Aorta (tissue), 5 donors: ENCODE measurements at regions not wholly inside any gene's neighbourhood (a gene's known extent, or its start where the extent isn't known, plus 50 kb on each side); places are given as distances from the start of the nearest gene placed in this dataset.
A peak's percentile ranks its signal among the peaks of the same experiment; 100 is the strongest.
"Not testable (repeated sequence)": the region's sequence is repeated elsewhere in the genome, so short reads cannot be mapped to it uniquely, and the experiment has no call there.

ENCODE experiments used
- ATAC-seq: fragments of 200-7000 bp; cut with Tn5 transposase; one replicate; pipeline ENCODE4 v1.9.1; 2022; ENCODE audit warnings: moderate library complexity; ENCODE audit not compliant: low FRiP score
- DNase-seq, 2 donors: peaks; one replicate each; pipeline ENCODE4 v3.0.0-alpha.2; 2020
- H3K27ac ChIP-seq, 2 donors: one replicate each; pipeline ENCODE4 v1.5.1; 2013; ENCODE audit warnings: low read length in 2 of 2, mild to moderate bottlenecking in 2 of 2, moderate library complexity in 2 of 2, control low read depth in 1 of 2, inconsistent platforms in 1 of 2, low read depth in 1 of 2
- H3K27me3 ChIP-seq, 2 donors: one replicate each; pipeline ENCODE4 v1.6.1; 2013; ENCODE audit warnings: control low read depth in 1 of 2, low read length in 1 of 2, mild to moderate bottlenecking in 1 of 2, moderate library complexity in 1 of 2; ENCODE audit not compliant: insufficient read depth in 2 of 2, control insufficient read depth in 1 of 2
- H3K36me3 ChIP-seq, 2 donors: one replicate each; pipeline ENCODE4 v1.6.1; 2013; ENCODE audit warnings: control low read depth in 1 of 2, low read length in 1 of 2, mild to moderate bottlenecking in 1 of 2; ENCODE audit not compliant: insufficient read depth in 2 of 2, control insufficient read depth in 1 of 2
- H3K4me1 ChIP-seq, 2 donors: one replicate each; pipeline ENCODE4 v1.6.1; 2013; ENCODE audit warnings: low read length in 2 of 2, control low read depth in 1 of 2, mild to moderate bottlenecking in 1 of 2, moderate library complexity in 1 of 2; ENCODE audit not compliant: insufficient read depth in 2 of 2, control insufficient read depth in 1 of 2
- H3K4me3 ChIP-seq, 2 donors: one replicate each; pipeline ENCODE4 v1.5.1; 2013; ENCODE audit warnings: low read length in 2 of 2, control low read depth in 1 of 2, mild to moderate bottlenecking in 1 of 2
- H3K9me3 ChIP-seq: one replicate; pipeline ENCODE4 v1.6.1; 2013; ENCODE audit warnings: mild to moderate bottlenecking, low read length; ENCODE audit not compliant: control insufficient read depth
- WGBS, 2 donors: extraction: QIAGEN DNeasy Blood & Tissue Kit; methylation state at CpG; one replicate each; pipeline ENCODE4 v1.1.7; 2013; 5-methylcytosine and 5-hydroxymethylcytosine counted together
- intact Hi-C, 2 donors: fragments of 100-400 bp; cut with DNase I; formaldehyde crosslinking; loops; one replicate each; pipeline versions ENCODE4 v1.14.2 to v1.15.0; 2022
- donor health status: healthy with polysubstance abuse.
- donor health status: Bipolar disorder and iron deficiency.
- donor health status: DM: no; HTN: no; CAD: no.
- donor health status: DM: no; HTN: no; CAD: no.
- donor health status: DM: yes; HTN: yes; CAD: no.

- DNase-seq (no peak), ATAC-seq (no peak)
- H3K9me3 ChIP-seq, result no peaks in the 10 kb centered on the region
- H3K4me3 ChIP-seq, result no peak overlapping the region
- no peak overlapping the region for H3K27ac ChIP-seq
- intact Hi-C loops, result no loop called here
- no peaks in the 10 kb centered on the region for H3K36me3 ChIP-seq
- no peaks in the 10 kb centered on the region for H3K27me3 ChIP-seq
- WGBS, 2 donors, result 49 to 66% methylated on average over 2 of the region's 2 CpGs
- no peaks in the 10 kb centered on the region for H3K4me1 ChIP-seq
These were observed 370.3 kb upstream of the FGF16 start for GRCh38 chrX:77076896-77077295.

GRCh38 chrX:77081237-77081636 is 366.0 kb upstream of the FGF16 start:
- intact Hi-C loops, H3K4me1 ChIP-seq, H3K36me3 ChIP-seq, H3K9me3 ChIP-seq, H3K27ac ChIP-seq, H3K27me3 ChIP-seq, ATAC-seq, H3K4me3 ChIP-seq, DNase-seq: not testable (repeated sequence)
- WGBS, 2 donors, result 84 to 95% methylated on average over 3 of the region's 3 CpGs

- 73 to 93% methylated on average over 4 of the region's 4 CpGs for WGBS, 2 donors
- DNase-seq (no peak), ATAC-seq (no peak)
- H3K27me3 ChIP-seq, result no peaks in the 10 kb centered on the region
- no peaks in the 10 kb centered on the region for H3K9me3 ChIP-seq
- no peak overlapping the region for H3K27ac ChIP-seq
- peaks cover 0 to 1% of the 10 kb centered on the region in 2 donors for H3K4me1 ChIP-seq
- no peaks in the 10 kb centered on the region for H3K36me3 ChIP-seq
- intact Hi-C loops, result loop anchor here in 1 of 2 donors (5.0 kb wide), 1 partner anchor 68 kb away; no protein-coding TSS in a partner anchor
- no peak overlapping the region for H3K4me3 ChIP-seq
These were observed 361.8 kb upstream of the FGF16 start for GRCh38 chrX:77085372-77085771.

GRCh38 chrX:77087529-77088169 is 359.5 kb upstream of the FGF16 start:
- peak overlapping the region; percentile 36 to 90 for H3K27ac ChIP-seq
- H3K36me3 ChIP-seq, result no peaks in the 10 kb centered on the region
- intact Hi-C loops, result loop anchor here in 1 of 2 donors (5.0 kb wide), 1 partner anchor 70 kb away; no protein-coding TSS in a partner anchor
- DNase-seq (peak in 1 of 2 donors; percentile 48), ATAC-seq (peak; percentile 64)
- 37 to 49% methylated on average over 7 of the region's 7 CpGs for WGBS, 2 donors
- H3K4me1 ChIP-seq, result peaks cover 0 to 1% of the 10 kb centered on the region in 2 donors
- no peak overlapping the region for H3K4me3 ChIP-seq
- no peaks in the 10 kb centered on the region for H3K9me3 ChIP-seq
- H3K27me3 ChIP-seq, result no peaks in the 10 kb centered on the region

- Histone ChIP-seq H3K4me3 (no peak overlapping the region), H3K27me3 (no peaks in the 10 kb centered on the region), H3K27ac (peak overlapping the region in 1 of 2 donors; percentile 71), H3K9me3 (no peaks in the 10 kb centered on the region), H3K36me3 (no peaks in the 10 kb centered on the region), H3K4me1 (peaks cover 0 to 1% of the 10 kb centered on the region in 2 donors)
- ATAC-seq (no peak), DNase-seq (no peak)
- 3 to 13% methylated on average over 1 of the region's 1 CpG for WGBS, 2 donors
- intact Hi-C loops, result loop anchor here in 1 of 2 donors (5.0 kb wide), 1 partner anchor 71 kb away; no protein-coding TSS in a partner anchor
These were observed 359.0 kb upstream of the FGF16 start for GRCh38 chrX:77088233-77088632.

- 50 to 94% methylated on average over 1 of the region's 1 CpG for WGBS, 2 donors
- H3K4me1 ChIP-seq, result no peaks in the 10 kb centered on the region
- H3K4me3 ChIP-seq, result no peak overlapping the region
- no peak overlapping the region for H3K27ac ChIP-seq
- H3K36me3 ChIP-seq, result no peaks in the 10 kb centered on the region
- no peak for ATAC-seq
- H3K27me3 ChIP-seq, result no peaks in the 10 kb centered on the region
- no peak for DNase-seq
- no peaks in the 10 kb centered on the region for H3K9me3 ChIP-seq
- intact Hi-C loops, result no loop called here
These were observed 332.7 kb upstream of the FGF16 start for GRCh38 chrX:77114501-77114900.

- no peaks in the 10 kb centered on the region for H3K9me3 ChIP-seq
- ATAC-seq, result no peak
- 8 to 24% methylated on average over 2 of the region's 2 CpGs for whole genome bisulfite sequencing, 2 donors
- no peak overlapping the region for H3K27ac ChIP-seq
- intact Hi-C loops, result no loop called here
- no peak for DNase-seq
- no peaks in the 10 kb centered on the region for H3K27me3 ChIP-seq
- H3K36me3 ChIP-seq, result no peaks in the 10 kb centered on the region
- no peak overlapping the region for H3K4me3 ChIP-seq
- H3K4me1 ChIP-seq, result no peaks in the 10 kb centered on the region
These were observed 328.5 kb upstream of the FGF16 start for GRCh38 chrX:77118686-77119085.

GRCh38 chrX:77119706-77120105 is 327.5 kb upstream of the FGF16 start:
- ATAC-seq (no peak), DNase-seq (no peak)
- WGBS, 2 donors, result 53 to 63% methylated on average over 1 of the region's 1 CpG
- Histone ChIP-seq H3K4me1 (no peaks in the 10 kb centered on the region), H3K9me3 (no peaks in the 10 kb centered on the region), H3K4me3 (no peak overlapping the region), H3K27me3 (no peaks in the 10 kb centered on the region), H3K36me3 (no peaks in the 10 kb centered on the region), H3K27ac (no peak overlapping the region)
- intact Hi-C loops, result no loop called here

GRCh38 chrX:77123917-77124316 is 323.3 kb upstream of the FGF16 start:
- WGBS, 2 donors, result 86 to 91% methylated on average over 4 of the region's 5 CpGs
- H3K4me1 ChIP-seq, H3K27me3 ChIP-seq, intact Hi-C loops, H3K36me3 ChIP-seq, H3K27ac ChIP-seq, H3K9me3 ChIP-seq, ATAC-seq, H3K4me3 ChIP-seq, DNase-seq: not testable (repeated sequence)
